ENCODE measurements at regions not wholly inside any gene's neighbourhood (a gene's known extent, or its start where the extent isn't known, plus 50 kb on each side); places are given as distances from the start of the nearest gene placed in this dataset.

GRCh38 chr7:124553502-124553901 lies 212.1 kb downstream of the GPR37 start:
- Histone ChIP-seq H3K9me3 (no peaks in the 10 kb centered on the region), H3K27me3 (no peaks in the 10 kb centered on the region), H3K4me3 (no peak overlapping the region), H3K36me3 (no peaks in the 10 kb centered on the region), H3K4me1 (no peaks in the 10 kb centered on the region), H3K27ac (no peak overlapping the region)
- intact Hi-C loops (cut with DNase I; ENCODE audit: low total_unique reads): no loop called here
- ATAC-seq (no peak), DNase-seq (no peak)
- in situ Hi-C loops (cut with MboI; ENCODE audit: low sequenced_read_pairs in 4 of 4): no loop called here
- TF ChIP-seq POLR2A (IDR thresholded peaks at IDR 0.05): no peak
- no peak for TF ChIP-seq CTCF (IDR thresholded peaks at IDR 0.05 in 4 of 5, conservative IDR thresholded peaks at IDR 0.05 in 1 of 5)

DNA sequence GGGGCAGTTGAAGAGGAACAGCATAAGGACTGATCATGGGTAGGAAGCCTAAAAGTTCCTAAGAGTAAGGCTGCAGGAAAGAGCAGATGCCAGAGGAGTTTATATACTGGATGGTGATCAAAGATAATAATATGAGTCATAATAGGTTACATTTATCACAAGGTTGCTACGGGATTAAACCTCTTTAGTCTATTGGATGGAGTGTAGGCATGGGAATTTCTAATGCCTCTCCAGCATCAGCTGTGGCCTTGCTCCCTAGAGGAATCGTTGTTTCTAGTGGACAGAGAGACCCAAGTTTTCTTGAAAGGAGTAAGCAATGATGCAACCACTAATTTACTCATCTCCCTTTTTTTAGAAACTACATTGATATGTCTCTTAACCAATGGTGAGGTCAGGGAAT lies 213.4 kb downstream of the GPR37 start:
- ATAC-seq: no peak
- Histone ChIP-seq H3K4me3 (no peak overlapping the region), H3K27me3 (no peaks in the 10 kb centered on the region), H3K36me3 (no peaks in the 10 kb centered on the region), H3K4me1 (no peaks in the 10 kb centered on the region), H3K9me3 (no peaks in the 10 kb centered on the region), H3K27ac (no peak overlapping the region)
- intact Hi-C loops (cut with DNase I; ENCODE audit: low total_unique reads) (no loop called here), in situ Hi-C loops (cut with MboI; ENCODE audit: low sequenced_read_pairs in 4 of 4) (no loop called here)
- DNase-seq: no peak
- TF ChIP-seq CTCF (IDR thresholded peaks at IDR 0.05 in 4 of 5, conservative IDR thresholded peaks at IDR 0.05 in 1 of 5) (no peak), POLR2A (IDR thresholded peaks at IDR 0.05) (no peak)

GRCh38 chr7:124550036-124550435 lies 215.6 kb downstream of the GPR37 start:
- intact Hi-C loops (cut with DNase I; ENCODE audit: low total_unique reads) (no loop called here), in situ Hi-C loops (cut with MboI; ENCODE audit: low sequenced_read_pairs in 4 of 4) (no loop called here)
- ATAC-seq (no peak), DNase-seq (no peak)
- no peaks in the 10 kb centered on the region for H3K9me3 ChIP-seq
- TF ChIP-seq CTCF (IDR thresholded peaks at IDR 0.05 in 4 of 5, conservative IDR thresholded peaks at IDR 0.05 in 1 of 5) (no peak), POLR2A (IDR thresholded peaks at IDR 0.05) (no peak)
- no peaks in the 10 kb centered on the region for H3K27me3 ChIP-seq
- H3K4me3 ChIP-seq: no peak overlapping the region
- no peak overlapping the region for H3K27ac ChIP-seq
- no peaks in the 10 kb centered on the region for H3K4me1 ChIP-seq
- H3K36me3 ChIP-seq: no peaks in the 10 kb centered on the region

GRCh38 chr7:124542476-124542875 lies 223.1 kb downstream of the GPR37 start:
- TF ChIP-seq POLR2A (IDR thresholded peaks at IDR 0.05) (no peak), CTCF (IDR thresholded peaks at IDR 0.05 in 4 of 5, conservative IDR thresholded peaks at IDR 0.05 in 1 of 5) (no peak)
- ATAC-seq: no peak
- Histone ChIP-seq H3K36me3 (no peaks in the 10 kb centered on the region), H3K9me3 (no peaks in the 10 kb centered on the region), H3K27ac (no peak overlapping the region), H3K4me3 (no peak overlapping the region), H3K4me1 (no peaks in the 10 kb centered on the region), H3K27me3 (no peaks in the 10 kb centered on the region)
- intact Hi-C loops (cut with DNase I; ENCODE audit: low total_unique reads): no loop called here
- no peak for DNase-seq
- in situ Hi-C loops (cut with MboI; ENCODE audit: low sequenced_read_pairs in 4 of 4): no loop called here

DNA sequence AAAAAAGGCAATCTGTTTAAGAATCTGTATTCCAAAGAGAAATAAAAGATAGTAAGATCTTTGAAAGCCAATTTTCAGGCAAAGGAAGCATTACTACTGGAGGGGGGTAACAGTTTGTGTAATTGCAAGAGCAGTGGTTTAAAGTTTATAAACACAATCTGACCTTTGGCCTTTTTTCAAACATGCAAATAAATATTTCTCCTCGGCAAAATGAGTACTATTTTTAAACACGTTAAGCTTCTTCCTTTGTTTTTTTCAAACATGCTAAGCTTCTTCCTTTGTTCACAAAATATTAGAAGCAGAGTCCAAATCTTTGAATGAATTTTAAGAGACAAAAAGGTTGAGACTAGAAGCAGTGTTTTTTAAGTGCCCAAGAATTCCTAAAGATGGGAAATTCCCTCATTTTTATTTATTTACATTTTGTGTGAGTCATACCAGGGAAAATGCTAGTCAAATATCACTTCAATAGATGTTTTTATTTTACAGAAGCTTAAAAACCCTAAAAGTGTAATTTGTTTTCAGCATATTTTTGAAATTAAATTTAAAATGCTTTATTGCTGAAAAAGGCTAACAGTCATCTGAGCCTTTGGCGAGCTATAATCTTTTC lies 229.3 kb downstream of the GPR37 start:
- in situ Hi-C loops (cut with MboI; ENCODE audit: low sequenced_read_pairs in 4 of 4) (no loop called here), intact Hi-C loops (cut with DNase I; ENCODE audit: low total_unique reads) (no loop called here)
- Histone ChIP-seq H3K27ac (no peak overlapping the region), H3K4me1 (no peaks in the 10 kb centered on the region), H3K27me3 (no peaks in the 10 kb centered on the region), H3K4me3 (no peak overlapping the region), H3K36me3 (no peaks in the 10 kb centered on the region), H3K9me3 (no peaks in the 10 kb centered on the region)
- TF ChIP-seq CTCF (IDR thresholded peaks at IDR 0.05 in 4 of 5, conservative IDR thresholded peaks at IDR 0.05 in 1 of 5): no peak
- no peak for ATAC-seq
- no peak for DNase-seq
